Calu3 (cell line): ENCODE measurements at regions not wholly inside any gene's neighbourhood (a gene's known extent, or its start where the extent isn't known, plus 50 kb on each side); places are given as distances from the start of the nearest gene placed in this dataset.

Source experiments
- BruUV-seq: library from RNA; stranded (reverse); fragments of 400-500 nt; replicated peaks from 2 replicates; lab custom pipeline; 2021; lab: Mats Ljungman, UMichigan
- CTCF ChIA-PET: fragments of 300-600 bp; sonication (Branson Sonifier 250); formaldehyde crosslinking; loops from one replicate; lab custom pipeline; 2022; ENCODE audit warnings: antibody characterized with exemption; lab: Charles Lee
- DNase-seq: peaks from one replicate; pipeline ENCODE4 v3.0.0; 2022
- H3K27ac Mint-ChIP-seq: one replicate; pipeline ENCODE4 v1.8.0; 2022; ENCODE audit warnings: mixed read lengths; ENCODE audit not compliant: unreplicated experiment
- H3K27me3 Mint-ChIP-seq: one replicate; pipeline ENCODE4 v1.8.0; 2022; ENCODE audit warnings: mixed read lengths; ENCODE audit not compliant: unreplicated experiment
- H3K36me3 Mint-ChIP-seq: one replicate; pipeline ENCODE4 v1.8.0; 2022; ENCODE audit warnings: mild to moderate bottlenecking, moderate library complexity, mixed read lengths; ENCODE audit not compliant: insufficient read depth, unreplicated experiment
- H3K4me1 Mint-ChIP-seq: one replicate; pipeline ENCODE4 v1.8.0; 2022; ENCODE audit warnings: mild to moderate bottlenecking, low read depth, mixed read lengths; ENCODE audit not compliant: unreplicated experiment
- H3K4me3 Mint-ChIP-seq: one replicate; pipeline ENCODE4 v1.8.0; 2022; ENCODE audit warnings: mild to moderate bottlenecking, low read depth, moderate library complexity, mixed read lengths; ENCODE audit not compliant: unreplicated experiment
- H3K9me3 Mint-ChIP-seq: one replicate; pipeline ENCODE4 v1.8.0; 2022; ENCODE audit warnings: low read depth, mixed read lengths; ENCODE audit not compliant: unreplicated experiment
- CTCF ChIP-seq: fragments of 200-600 bp; IDR thresholded peaks from one replicate; pipeline ENCODE4 v1.8.0; 2022; ENCODE audit warnings: antibody characterized with exemption; ENCODE audit not compliant: unreplicated experiment
- intact Hi-C: fragments of 100-400 bp; cut with micrococcal nuclease; formaldehyde crosslinking; loops from one replicate; pipeline ENCODE4 v1.10.0; 2022; ENCODE audit not compliant: unreplicated experiment

- Mint-ChIP-seq H3K36me3 (peaks cover 8% of the 10 kb centered on the region), H3K4me3 (no peak overlapping the region), H3K4me1 (peaks cover 25% of the 10 kb centered on the region), H3K9me3 (no peaks in the 10 kb centered on the region), H3K27ac (no peak overlapping the region), H3K27me3 (no peaks in the 10 kb centered on the region)
- no peak for DNase-seq
- TF ChIP-seq CTCF: no peak
- intact Hi-C loops: no loop called here
- BruUV-seq: no TSS peak
- CTCF ChIA-PET: no interaction called here
Measured at GRCh38 chr6:137815692-137816091, 51.4 kb upstream of the TNFAIP3 start.

GRCh38 chr6:137816133-137816579 lies 50.9 kb upstream of the TNFAIP3 start:
- no TSS peak for BruUV-seq
- no peaks in the 10 kb centered on the region for H3K9me3 Mint-ChIP-seq
- no peak overlapping the region for H3K27ac Mint-ChIP-seq
- H3K27me3 Mint-ChIP-seq: no peaks in the 10 kb centered on the region
- TF ChIP-seq CTCF: no peak
- intact Hi-C loops: no loop called here
- H3K4me1 Mint-ChIP-seq: peaks cover 21% of the 10 kb centered on the region
- no peak for DNase-seq
- CTCF ChIA-PET: no interaction called here
- H3K4me3 Mint-ChIP-seq: no peak overlapping the region
- H3K36me3 Mint-ChIP-seq: peaks cover 5% of the 10 kb centered on the region

- no peaks in the 10 kb centered on the region for H3K9me3 Mint-ChIP-seq
- no TSS peak for BruUV-seq
- TF ChIP-seq CTCF: no peak
- peaks cover 13% of the 10 kb centered on the region for H3K4me1 Mint-ChIP-seq
- no peak overlapping the region for H3K27ac Mint-ChIP-seq
- H3K4me3 Mint-ChIP-seq: no peak overlapping the region
- intact Hi-C loops: no loop called here
- H3K36me3 Mint-ChIP-seq: no peaks in the 10 kb centered on the region
- CTCF ChIA-PET: no interaction called here
- DNase-seq: no peak
- H3K27me3 Mint-ChIP-seq: no peaks in the 10 kb centered on the region
Measured at GRCh38 chr6:137816688-137817618, 50.1 kb upstream of the TNFAIP3 start.
